Thoracic aorta (tissue), 2 donors: ENCODE measurements at regions not wholly inside any gene's neighbourhood (a gene's known extent, or its start where the extent isn't known, plus 50 kb on each side); places are given as distances from the start of the nearest gene placed in this dataset.

ENCODE experiments used
- ATAC-seq: fragments of 150-250 bp; one replicate; pipeline ENCODE4 v1.8.0; 2017; ENCODE audit warnings: low read depth; ENCODE audit not compliant: insufficient number of reproducible peaks, low FRiP score
- DNase-seq: peaks from one replicate; pipeline ENCODE4 v3.0.0-alpha.2; 2020; ENCODE audit warnings: low spot score
- H3K27ac ChIP-seq, 2 donors: fragments of 200-600 bp; sonication (generic); 1 replicate in 1 of 2; 2 replicates in 1 of 2; pipeline ENCODE4 v1.5.1; 2016; ENCODE audit warnings: mild to moderate bottlenecking in 2 of 2, moderate library complexity in 2 of 2
- H3K27me3 ChIP-seq: fragments of 200-600 bp; sonication (generic); replicated peaks from 2 replicates; pipeline ENCODE4 v1.6.0; 2016; ENCODE audit warnings: mild to moderate bottlenecking; ENCODE audit not compliant: insufficient read depth
- H3K36me3 ChIP-seq: fragments of 200-600 bp; sonication (generic); one replicate; pipeline ENCODE4 v1.5.1; 2016
- H3K4me1 ChIP-seq, 2 donors: fragments of 200-600 bp; sonication (generic); 1 replicate in 1 of 2; 2 replicates in 1 of 2; pipeline versions ENCODE4 v1.5.1 to v1.6.0; 2016; ENCODE audit warnings: low read depth in 2 of 2, mild to moderate bottlenecking in 1 of 2; ENCODE audit not compliant: control insufficient read depth in 1 of 2
- H3K4me3 ChIP-seq: fragments of 200-600 bp; sonication (generic); 2 replicates; pipeline ENCODE4 v1.5.1; 2016; ENCODE audit warnings: mild to moderate bottlenecking
- H3K9me3 ChIP-seq: fragments of 200-600 bp; sonication (generic); 2 replicates; pipeline ENCODE4 v1.5.1; 2016
- CTCF ChIP-seq: fragments of 200-600 bp; sonication (generic); IDR thresholded peaks from one replicate; pipeline ENCODE4 v1.5.1; 2019; ENCODE audit warnings: antibody characterized with exemption

- no peak for TF ChIP-seq CTCF
- no peaks in the 10 kb centered on the region for H3K27me3 ChIP-seq
- no peak overlapping the region for H3K4me3 ChIP-seq
- H3K36me3 ChIP-seq = no peaks in the 10 kb centered on the region
- H3K4me1 ChIP-seq = no peaks in the 10 kb centered on the region
- no peak for DNase-seq
- no peak overlapping the region for H3K27ac ChIP-seq
- no peaks in the 10 kb centered on the region for H3K9me3 ChIP-seq
- ATAC-seq = no peak
Measured at GRCh38 chr10:64086083-64086767, 565.0 kb downstream of the REEP3 start.

DNA sequence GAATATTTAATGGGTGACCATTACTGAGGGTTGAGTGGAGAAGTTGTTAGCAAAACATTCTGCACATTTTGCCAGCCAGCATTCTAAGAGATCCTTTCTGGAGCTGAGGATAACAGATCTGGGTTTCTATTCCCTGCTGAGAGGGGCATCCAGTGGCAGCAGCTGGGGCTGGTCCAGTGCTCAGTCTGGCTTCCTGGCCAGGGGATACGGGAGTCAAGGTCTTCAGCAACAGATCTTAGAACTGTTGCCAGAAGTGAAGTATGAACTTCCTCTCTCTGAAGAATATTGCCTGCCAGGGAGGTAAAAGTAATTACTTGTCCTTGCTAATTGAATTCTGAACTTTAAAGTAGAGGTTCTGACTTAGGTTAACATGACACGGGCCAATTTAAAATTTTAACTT, 568.4 kb downstream of the REEP3 start:
- DNase-seq (no peak), ATAC-seq (no peak)
- no peak for TF ChIP-seq CTCF
- no peak overlapping the region for H3K27ac ChIP-seq
- H3K4me1 ChIP-seq = no peaks in the 10 kb centered on the region
- H3K36me3 ChIP-seq = no peaks in the 10 kb centered on the region
- no peak overlapping the region for H3K4me3 ChIP-seq
- H3K27me3 ChIP-seq = no peaks in the 10 kb centered on the region
- no peaks in the 10 kb centered on the region for H3K9me3 ChIP-seq

DNA sequence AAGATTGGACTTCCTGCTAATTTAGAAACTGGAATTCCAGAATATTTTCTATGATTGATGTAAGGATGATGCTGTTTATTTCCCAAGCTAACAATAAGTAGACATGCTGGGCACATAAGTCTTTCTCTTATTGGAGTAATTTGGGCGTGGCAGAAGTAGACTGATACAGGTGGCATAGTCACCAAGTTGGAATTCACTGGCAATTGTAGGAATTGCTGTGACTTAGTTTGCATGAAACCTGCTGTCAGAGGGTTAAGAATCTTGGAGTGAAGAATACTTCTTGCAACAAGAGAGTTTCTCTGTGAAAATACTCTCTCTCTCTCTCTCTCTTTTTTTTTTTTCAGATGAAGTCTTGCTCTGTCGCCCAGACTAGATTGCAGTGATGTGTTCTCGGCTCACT, 569.7 kb downstream of the REEP3 start:
- TF ChIP-seq CTCF = no peak
- DNase-seq = no peak
- no peak for ATAC-seq
- H3K27ac ChIP-seq = no peak overlapping the region
- no peaks in the 10 kb centered on the region for H3K9me3 ChIP-seq
- H3K4me1 ChIP-seq = no peaks in the 10 kb centered on the region
- no peak overlapping the region for H3K4me3 ChIP-seq
- no peaks in the 10 kb centered on the region for H3K27me3 ChIP-seq
- no peaks in the 10 kb centered on the region for H3K36me3 ChIP-seq

- no peak for ATAC-seq
- TF ChIP-seq CTCF = no peak
- H3K27ac ChIP-seq = no peak overlapping the region
- no peaks in the 10 kb centered on the region for H3K4me1 ChIP-seq
- no peak for DNase-seq
- H3K36me3 ChIP-seq = no peaks in the 10 kb centered on the region
- H3K9me3 ChIP-seq = no peaks in the 10 kb centered on the region
- H3K4me3 ChIP-seq = no peak overlapping the region
- no peaks in the 10 kb centered on the region for H3K27me3 ChIP-seq
Measured at GRCh38 chr10:64091897-64092296, 570.7 kb downstream of the REEP3 start.

- Histone ChIP-seq H3K9me3 (no peaks in the 10 kb centered on the region), H3K4me1 (no peaks in the 10 kb centered on the region), H3K27me3 (no peaks in the 10 kb centered on the region), H3K4me3 (no peak overlapping the region), H3K27ac (no peak overlapping the region), H3K36me3 (no peaks in the 10 kb centered on the region)
- no peak for TF ChIP-seq CTCF
- DNase-seq (no peak), ATAC-seq (no peak)
Measured at GRCh38 chr10:64093304-64093703, 572.1 kb downstream of the REEP3 start.
